ENCODE measurements at regions not wholly inside any gene's neighbourhood (a gene's known extent, or its start where the extent isn't known, plus 50 kb on each side); places are given as distances from the start of the nearest gene placed in this dataset.

DNA sequence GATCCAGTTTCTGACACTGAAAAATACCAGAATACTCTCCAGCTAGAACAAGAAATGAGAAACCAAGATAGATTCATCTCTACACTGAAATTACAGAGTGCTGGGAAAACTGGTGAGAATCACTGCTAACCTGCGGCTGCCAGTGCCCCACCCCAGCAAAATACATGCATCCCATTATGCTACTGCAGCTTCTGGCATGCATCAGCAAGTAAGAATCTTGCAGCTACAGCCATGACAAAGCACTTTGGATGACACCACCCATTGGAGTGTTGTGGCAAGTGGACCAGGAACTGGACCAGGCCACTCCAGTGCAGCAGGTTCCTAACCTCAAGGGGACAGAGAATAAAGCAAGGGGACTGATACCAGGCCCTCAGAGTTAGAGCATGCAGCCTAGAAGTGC, 378.8 kb upstream of the ETAA1 start:
- DNase-seq (no peak), ATAC-seq (ENCODE audit: low read depth) (no peak)
- ChIA-PET POLR2A (no interaction called here), CTCF (no interaction called here)
- H3K4me3 Mint-ChIP-seq, result no peak overlapping the region
- H3K4me1 Mint-ChIP-seq, result no peaks in the 10 kb centered on the region
- intact Hi-C loops (cut with micrococcal nuclease), result no loop called here
- H3K36me3 Mint-ChIP-seq (ENCODE audit: low read depth), result no peaks in the 10 kb centered on the region
- no peak overlapping the region for H3K27ac Mint-ChIP-seq
- TF ChIP-seq, protein P1, sequence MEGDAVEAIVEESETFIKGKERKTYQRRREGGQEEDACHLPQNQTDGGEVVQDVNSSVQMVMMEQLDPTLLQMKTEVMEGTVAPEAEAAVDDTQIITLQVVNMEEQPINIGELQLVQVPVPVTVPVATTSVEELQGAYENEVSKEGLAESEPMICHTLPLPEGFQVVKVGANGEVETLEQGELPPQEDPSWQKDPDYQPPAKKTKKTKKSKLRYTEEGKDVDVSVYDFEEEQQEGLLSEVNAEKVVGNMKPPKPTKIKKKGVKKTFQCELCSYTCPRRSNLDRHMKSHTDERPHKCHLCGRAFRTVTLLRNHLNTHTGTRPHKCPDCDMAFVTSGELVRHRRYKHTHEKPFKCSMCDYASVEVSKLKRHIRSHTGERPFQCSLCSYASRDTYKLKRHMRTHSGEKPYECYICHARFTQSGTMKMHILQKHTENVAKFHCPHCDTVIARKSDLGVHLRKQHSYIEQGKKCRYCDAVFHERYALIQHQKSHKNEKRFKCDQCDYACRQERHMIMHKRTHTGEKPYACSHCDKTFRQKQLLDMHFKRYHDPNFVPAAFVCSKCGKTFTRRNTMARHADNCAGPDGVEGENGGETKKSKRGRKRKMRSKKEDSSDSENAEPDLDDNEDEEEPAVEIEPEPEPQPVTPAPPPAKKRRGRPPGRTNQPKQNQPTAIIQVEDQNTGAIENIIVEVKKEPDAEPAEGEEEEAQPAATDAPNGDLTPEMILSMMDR (IDR thresholded peaks at IDR 0.05), result no peak
- no peaks in the 10 kb centered on the region for H3K27me3 Mint-ChIP-seq
- no peaks in the 10 kb centered on the region for H3K9me3 Mint-ChIP-seq

DNA sequence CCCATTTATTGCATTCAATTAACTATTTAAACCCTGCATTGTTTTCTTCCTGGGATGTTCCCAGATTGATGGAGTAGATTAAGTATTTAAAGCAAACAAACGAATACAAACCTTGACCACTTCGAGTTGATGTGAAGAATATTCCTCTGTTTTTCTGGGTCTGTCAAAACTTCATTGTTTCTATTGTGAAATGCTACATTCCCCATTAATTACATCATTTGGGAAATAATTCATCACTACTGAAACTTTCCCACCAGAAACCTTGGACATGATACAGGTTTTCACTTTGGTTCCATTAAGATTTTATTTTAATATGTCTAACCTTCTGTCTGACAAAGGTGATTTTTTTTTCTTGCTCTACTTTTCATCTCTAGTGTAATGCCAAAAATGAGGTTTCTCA, 365.1 kb upstream of the ETAA1 start:
- Mint-ChIP-seq H3K27ac (no peak overlapping the region), H3K9me3 (no peaks in the 10 kb centered on the region), H3K27me3 (no peaks in the 10 kb centered on the region), H3K4me1 (no peaks in the 10 kb centered on the region), H3K36me3 (ENCODE audit: low read depth) (no peaks in the 10 kb centered on the region), H3K4me3 (no peak overlapping the region)
- ATAC-seq (ENCODE audit: low read depth) (no peak), DNase-seq (no peak)
- POLR2A ChIA-PET, result no interaction called here
- CTCF ChIA-PET, result no interaction called here
- intact Hi-C loops (cut with micrococcal nuclease), result no loop called here
- TF ChIP-seq, protein P1 (IDR thresholded peaks at IDR 0.05), result no peak

DNA sequence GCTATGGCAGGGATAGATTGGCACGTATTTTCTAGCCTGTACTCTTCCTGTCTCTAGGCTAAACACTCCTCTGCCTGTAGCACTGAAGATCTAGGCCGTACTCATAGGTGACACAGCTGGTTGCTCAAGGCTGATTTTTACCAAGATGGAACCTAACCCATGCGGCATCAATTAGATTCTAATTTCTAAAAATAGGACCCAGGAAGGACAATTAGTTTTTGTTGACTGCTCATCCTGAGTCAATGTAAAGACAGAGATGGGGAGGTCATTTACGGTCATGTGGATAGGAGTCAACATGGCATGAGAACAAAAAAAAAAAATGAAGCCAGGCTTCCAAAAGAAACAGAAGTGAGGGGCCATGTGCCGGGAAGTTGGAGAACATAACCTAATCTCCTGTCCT, 360.7 kb upstream of the ETAA1 start:
- CTCF ChIA-PET, result no interaction called here
- TF ChIP-seq, protein P1 (IDR thresholded peaks at IDR 0.05), result no peak
- H3K36me3 Mint-ChIP-seq (ENCODE audit: low read depth), result no peaks in the 10 kb centered on the region
- no peak for DNase-seq
- H3K4me1 Mint-ChIP-seq, result no peaks in the 10 kb centered on the region
- no peak overlapping the region for H3K4me3 Mint-ChIP-seq
- no peak for ATAC-seq (ENCODE audit: low read depth)
- H3K27me3 Mint-ChIP-seq, result no peaks in the 10 kb centered on the region
- POLR2A ChIA-PET, result no interaction called here
- H3K9me3 Mint-ChIP-seq, result no peaks in the 10 kb centered on the region
- no peak overlapping the region for H3K27ac Mint-ChIP-seq
- intact Hi-C loops (cut with micrococcal nuclease), result no loop called here

DNA sequence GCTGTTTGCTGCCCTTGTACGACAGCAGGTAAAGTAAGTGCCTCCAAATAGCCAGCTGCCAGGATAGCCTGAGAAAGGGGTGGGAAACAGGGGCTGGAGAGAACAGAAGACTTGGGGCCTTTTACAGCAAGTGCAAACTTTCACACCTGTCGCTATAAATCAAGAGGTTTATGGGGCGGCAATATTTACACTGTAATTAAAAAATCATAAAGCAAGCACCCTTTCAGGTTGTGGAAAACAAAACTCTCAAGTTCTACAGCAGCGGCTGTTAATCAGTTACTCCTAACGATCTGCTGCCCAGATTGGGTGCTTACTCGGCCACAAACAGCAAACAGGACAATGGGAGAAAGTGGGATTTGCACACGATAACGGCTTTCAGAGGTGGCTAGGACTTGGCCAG, 359.5 kb upstream of the ETAA1 start:
- Mint-ChIP-seq H3K36me3 (ENCODE audit: low read depth) (no peaks in the 10 kb centered on the region), H3K27me3 (no peaks in the 10 kb centered on the region), H3K4me1 (no peaks in the 10 kb centered on the region), H3K27ac (no peak overlapping the region), H3K4me3 (no peak overlapping the region), H3K9me3 (no peaks in the 10 kb centered on the region)
- ChIA-PET POLR2A (no interaction called here), CTCF (no interaction called here)
- ATAC-seq (ENCODE audit: low read depth) (no peak), DNase-seq (no peak)
- TF ChIP-seq, protein P1 (IDR thresholded peaks at IDR 0.05), result no peak
- intact Hi-C loops (cut with micrococcal nuclease), result no loop called here

DNA sequence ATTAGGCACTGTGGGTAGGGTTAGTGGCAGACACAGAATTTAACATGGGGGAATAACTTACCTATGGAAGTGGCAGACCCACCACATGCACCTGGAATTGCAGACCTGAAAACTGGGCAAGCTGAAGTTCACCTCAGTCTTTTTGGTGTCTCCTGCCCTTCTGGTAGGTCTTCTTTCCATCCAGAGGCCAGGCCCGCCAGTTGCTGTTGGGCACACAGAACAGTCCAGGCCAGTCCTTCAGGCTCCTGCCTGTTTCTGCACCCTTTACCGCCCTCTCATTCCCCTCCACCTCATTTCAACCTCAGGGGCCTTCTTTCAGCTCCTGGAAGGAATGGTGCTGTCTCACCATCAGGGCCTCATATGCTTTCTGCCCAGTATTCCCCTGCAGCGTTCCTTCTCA, 358.9 kb upstream of the ETAA1 start:
- ChIA-PET POLR2A (no interaction called here), CTCF (no interaction called here)
- no peak overlapping the region for H3K4me3 Mint-ChIP-seq
- H3K27me3 Mint-ChIP-seq, result no peaks in the 10 kb centered on the region
- no peaks in the 10 kb centered on the region for H3K36me3 Mint-ChIP-seq (ENCODE audit: low read depth)
- TF ChIP-seq, protein P1 (IDR thresholded peaks at IDR 0.05), result no peak
- no peak overlapping the region for H3K27ac Mint-ChIP-seq
- no peaks in the 10 kb centered on the region for H3K9me3 Mint-ChIP-seq
- no peak for ATAC-seq (ENCODE audit: low read depth)
- intact Hi-C loops (cut with micrococcal nuclease), result no loop called here
- no peak for DNase-seq
- H3K4me1 Mint-ChIP-seq, result no peaks in the 10 kb centered on the region

All from activated B cell treated with CpG ODN at 0.5 μM for 24 hours (primary cell).